Nephron (organoid): ENCODE measurements at regions not wholly inside any gene's neighbourhood (a gene's known extent, or its start where the extent isn't known, plus 50 kb on each side); places are given as distances from the start of the nearest gene placed in this dataset.

ENCODE experiments used
- H3K27ac Mint-ChIP-seq, 3 experiments: 2 replicates each; pipeline ENCODE4 v1.8.0; 2020; ENCODE audit warnings: mixed read lengths in 3 of 3, mild to moderate bottlenecking in 2 of 3, moderate library complexity in 1 of 3
- H3K27me3 Mint-ChIP-seq: 2 replicates; pipeline ENCODE4 v1.8.0; 2021; ENCODE audit warnings: low read depth, mild to moderate bottlenecking, moderate library complexity, mixed read lengths
- H3K36me3 Mint-ChIP-seq: 2 replicates; pipeline ENCODE4 v1.8.0; 2020; ENCODE audit warnings: low read depth, mixed read lengths
- H3K4me1 Mint-ChIP-seq: 2 replicates; pipeline ENCODE4 v1.8.0; 2020; ENCODE audit warnings: mixed read lengths
- H3K4me3 Mint-ChIP-seq, 3 experiments: 2 replicates each; pipeline ENCODE4 v1.8.0; 2020; ENCODE audit warnings: mild to moderate bottlenecking in 3 of 3, mixed read lengths in 3 of 3, moderate library complexity in 2 of 3
- H3K9me3 Mint-ChIP-seq: 2 replicates; pipeline ENCODE4 v1.8.0; 2020; ENCODE audit warnings: mixed read lengths
- CTCF ChIP-seq, 3 experiments: fragments of 200-600 bp; sonication (generic); IDR thresholded peaks; one replicate each; pipeline ENCODE4 v1.5.0; 2021; ENCODE audit warnings: antibody characterized with exemption in 3 of 3; ENCODE audit not compliant: unreplicated experiment in 3 of 3

DNA sequence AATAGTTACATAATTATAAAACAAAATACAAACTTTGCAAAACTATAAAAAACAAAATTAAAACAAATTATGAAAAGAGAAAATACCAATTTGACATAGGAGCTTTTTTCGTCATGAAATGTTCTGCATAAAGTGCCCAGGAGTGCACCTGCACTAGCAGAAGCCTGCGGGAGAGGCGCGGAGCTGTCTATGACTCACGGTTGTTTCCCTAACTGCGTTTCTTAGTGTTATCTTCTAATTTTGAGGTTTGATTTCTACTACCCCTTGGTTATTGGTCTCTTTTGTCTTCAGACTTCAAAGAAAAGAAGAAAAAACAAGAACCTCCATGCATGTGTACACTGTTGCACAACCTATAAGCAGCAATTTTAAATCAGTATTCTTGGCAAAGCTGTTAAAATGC lies 740.9 kb upstream of the LRRC4C start:
- peaks cover 8% of the 10 kb centered on the region for H3K9me3 Mint-ChIP-seq
- no peaks in the 10 kb centered on the region for H3K36me3 Mint-ChIP-seq
- no peak overlapping the region for H3K27ac Mint-ChIP-seq
- no peaks in the 10 kb centered on the region for H3K27me3 Mint-ChIP-seq
- no peak overlapping the region for H3K4me3 Mint-ChIP-seq
- TF ChIP-seq CTCF (IDR thresholded peaks at IDR 0.05; ENCODE audit: unreplicated experiment in 3 of 3), result no peak
- H3K4me1 Mint-ChIP-seq, result peaks cover 8% of the 10 kb centered on the region

DNA sequence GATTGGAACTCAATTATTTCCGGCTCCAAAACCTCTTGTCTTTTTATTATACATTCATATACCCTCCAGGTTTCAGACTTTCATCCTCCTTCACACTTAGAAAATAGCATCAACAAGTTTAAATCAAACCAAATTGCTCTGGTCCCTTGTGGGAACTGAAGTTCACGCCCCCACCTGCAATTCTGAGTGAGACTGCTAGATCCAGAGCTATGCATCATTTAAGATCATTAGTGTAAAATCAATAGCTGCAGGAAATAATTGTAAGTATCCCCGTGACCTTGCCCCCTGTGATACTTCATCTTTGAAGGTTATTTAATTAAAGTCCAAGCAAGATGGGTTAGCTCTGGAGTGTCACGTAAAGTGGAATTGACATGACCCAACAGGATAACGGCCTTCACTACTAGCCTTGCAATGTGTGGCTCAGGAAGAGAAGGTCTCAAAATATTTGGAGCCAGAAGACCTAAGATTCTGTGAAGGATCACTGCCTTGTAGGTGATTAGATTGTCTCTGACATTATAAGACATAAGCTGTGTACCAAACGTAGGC lies 742.2 kb upstream of the LRRC4C start:
- H3K27ac Mint-ChIP-seq, result no peak overlapping the region
- H3K4me3 Mint-ChIP-seq, result no peak overlapping the region
- H3K9me3 Mint-ChIP-seq, result peaks cover 11% of the 10 kb centered on the region
- no peaks in the 10 kb centered on the region for H3K36me3 Mint-ChIP-seq
- TF ChIP-seq CTCF (IDR thresholded peaks at IDR 0.05; ENCODE audit: unreplicated experiment in 3 of 3), result no peak
- H3K27me3 Mint-ChIP-seq, result peaks cover under 1% of the 10 kb centered on the region
- H3K4me1 Mint-ChIP-seq, result no peaks in the 10 kb centered on the region

DNA sequence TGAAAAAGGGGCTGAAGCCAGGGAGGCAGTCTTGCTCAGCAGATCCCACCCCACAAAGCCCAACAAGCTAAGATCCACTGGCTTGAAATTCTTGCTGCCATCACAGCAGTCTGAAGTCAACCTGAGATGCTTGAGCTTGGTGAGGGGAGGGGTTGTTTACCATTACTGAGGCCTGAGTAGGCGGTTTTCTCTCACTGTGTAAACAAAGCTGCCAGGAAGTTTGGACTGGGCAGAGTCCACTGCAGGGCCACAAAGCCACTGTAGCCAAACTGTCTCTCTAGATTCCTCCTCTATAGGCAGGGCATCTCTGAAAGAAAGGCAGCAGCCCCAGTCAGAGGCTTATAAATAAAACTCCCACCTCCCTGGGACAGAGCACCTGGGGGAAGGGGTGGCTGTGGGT lies 746.1 kb upstream of the LRRC4C start:
- Mint-ChIP-seq H3K9me3 (peaks cover 21% of the 10 kb centered on the region), H3K4me1 (no peaks in the 10 kb centered on the region), H3K4me3 (no peak overlapping the region), H3K36me3 (no peaks in the 10 kb centered on the region), H3K27ac (no peak overlapping the region), H3K27me3 (peaks cover 4% of the 10 kb centered on the region)
- no peak for TF ChIP-seq CTCF (IDR thresholded peaks at IDR 0.05; ENCODE audit: unreplicated experiment in 3 of 3)

GRCh38 chr11:42225664-42226063 lies 766.2 kb upstream of the LRRC4C start:
- peaks cover 7% of the 10 kb centered on the region for H3K9me3 Mint-ChIP-seq
- no peak overlapping the region for H3K27ac Mint-ChIP-seq
- no peak overlapping the region for H3K4me3 Mint-ChIP-seq
- H3K36me3 Mint-ChIP-seq, result no peaks in the 10 kb centered on the region
- H3K27me3 Mint-ChIP-seq, result no peaks in the 10 kb centered on the region
- no peak for TF ChIP-seq CTCF (IDR thresholded peaks at IDR 0.05; ENCODE audit: unreplicated experiment in 3 of 3)
- no peaks in the 10 kb centered on the region for H3K4me1 Mint-ChIP-seq

- TF ChIP-seq CTCF (IDR thresholded peaks at IDR 0.05; ENCODE audit: unreplicated experiment in 3 of 3), result no peak
- Mint-ChIP-seq H3K27ac (no peak overlapping the region), H3K27me3 (no peaks in the 10 kb centered on the region), H3K9me3 (no peaks in the 10 kb centered on the region), H3K4me3 (no peak overlapping the region), H3K4me1 (peaks cover 1% of the 10 kb centered on the region), H3K36me3 (no peaks in the 10 kb centered on the region)
Measured at GRCh38 chr11:42232673-42233072, 773.2 kb upstream of the LRRC4C start.

DNA sequence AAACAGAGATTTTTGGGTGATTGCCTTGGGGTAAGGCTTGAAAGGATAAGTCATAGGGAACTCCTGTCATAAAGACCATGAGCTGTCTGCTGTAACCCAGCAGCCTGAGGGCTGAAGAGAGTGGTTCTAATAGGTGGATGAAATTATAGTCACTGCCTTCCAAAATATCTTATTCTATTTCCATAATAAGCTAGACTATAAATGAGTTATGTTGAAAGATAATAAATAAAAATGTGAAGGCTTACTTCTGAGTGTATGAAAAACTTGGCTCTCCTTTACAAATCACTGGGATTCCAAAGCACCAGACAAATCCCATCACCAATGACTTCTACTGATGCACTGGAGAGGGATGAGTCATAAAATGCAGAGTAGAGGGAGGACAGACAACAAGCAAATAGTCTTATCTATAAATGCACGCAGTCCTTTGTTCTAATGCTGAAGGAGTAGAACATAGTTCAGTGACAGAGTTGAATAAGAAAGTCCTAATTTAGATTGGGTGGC lies 775.0 kb upstream of the LRRC4C start:
- Mint-ChIP-seq H3K27me3 (no peaks in the 10 kb centered on the region), H3K4me1 (peaks cover 5% of the 10 kb centered on the region), H3K4me3 (no peak overlapping the region), H3K27ac (no peak overlapping the region), H3K36me3 (no peaks in the 10 kb centered on the region), H3K9me3 (no peaks in the 10 kb centered on the region)
- no peak for TF ChIP-seq CTCF (IDR thresholded peaks at IDR 0.05; ENCODE audit: unreplicated experiment in 3 of 3)
